H1 (cell line): ENCODE measurements at regions not wholly inside any gene's neighbourhood (a gene's known extent, or its start where the extent isn't known, plus 50 kb on each side); places are given as distances from the start of the nearest gene placed in this dataset.

Source experiments
- CTCF ChIA-PET: fragments of 300-600 bp; sonication (Branson Sonifier 250); formaldehyde crosslinking; loops from one replicate; lab custom pipeline; 2021; ENCODE audit not compliant: partially characterized antibody; lab: Charles Lee
- POLR2A ChIA-PET: fragments of 300-600 bp; sonication (Branson Sonifier 250); formaldehyde crosslinking; loops from one replicate; lab custom pipeline; 2021; ENCODE audit warnings: inconsistent platforms; ENCODE audit not compliant: partially characterized antibody; lab: Charles Lee
- DNase-seq, 2 experiments: peaks; one replicate each; pipeline versions ENCODE4 v3.0.0 to v3.0.0-alpha.2; 2010 to 2022; ENCODE audit warnings: low spot score in 2 of 2, low read depth in 1 of 2, mixed read lengths in 1 of 2
- FAIRE-seq: peaks from 2 replicates; lab custom pipeline; 2011; peaks lifted over from hg19 to GRCh38; lab: Jason Lieb, UNC
- H2AFZ ChIP-seq: 2 replicates; pipeline ENCODE4 v1.8.1; 2012; ENCODE audit warnings: low read length, inconsistent platforms
- H2AK5ac ChIP-seq: 2 replicates; pipeline ENCODE4 v1.6.1; 2013; ENCODE audit warnings: low read depth, low read length
- H2BK120ac ChIP-seq: replicated peaks from 2 replicates; pipeline ENCODE3; 2013; ENCODE audit warnings: low read depth, low read length, inconsistent platforms
- H2BK12ac ChIP-seq: 2 replicates; pipeline ENCODE4 v1.6.1; 2013; ENCODE audit warnings: low read depth, low read length
- H2BK15ac ChIP-seq: 2 replicates; pipeline ENCODE4 v1.6.1; 2013; ENCODE audit warnings: low read length
- H2BK20ac ChIP-seq: 2 replicates; pipeline ENCODE4 v1.6.1; 2013; ENCODE audit warnings: low read length
- H2BK5ac ChIP-seq: 2 replicates; pipeline ENCODE4 v1.6.1; 2013; ENCODE audit warnings: low read depth, low read length
- H3K14ac ChIP-seq: 2 replicates; pipeline ENCODE4 v1.6.1; 2013; ENCODE audit warnings: inconsistent platforms; ENCODE audit not compliant: insufficient read length
- H3K18ac ChIP-seq: 2 replicates; pipeline ENCODE4 v1.6.1; 2013; ENCODE audit warnings: low read length; ENCODE audit errors: extremely low read depth
- H3K23ac ChIP-seq: 2 replicates; pipeline ENCODE4 v1.6.1; 2013; ENCODE audit warnings: inconsistent platforms; ENCODE audit not compliant: insufficient read length
- H3K23me2 ChIP-seq: 2 replicates; pipeline ENCODE4 v1.6.1; 2013; ENCODE audit warnings: low read depth, low read length
- H3K27ac ChIP-seq: 2 replicates; pipeline ENCODE4 v1.6.1; 2011; ENCODE audit warnings: low read depth, low read length, inconsistent platforms
- H3K27me3 ChIP-seq, 4 experiments: replicated peaks in 1 of 4; 1 replicate in 1 of 4; 2 replicates in 3 of 4; pipeline versions ENCODE4 v1.6.1 to v1.8.1; 2011 to 2013; ENCODE audit warnings: low read length in 3 of 4, mild to moderate bottlenecking in 3 of 4, inconsistent platforms in 2 of 4, mixed read lengths in 2 of 4, moderate library complexity in 1 of 4; ENCODE audit not compliant: control insufficient read depth in 3 of 4, insufficient read depth in 3 of 4; ENCODE audit errors: extremely low read depth in 1 of 4
- H3K36me3 ChIP-seq, 4 experiments: 2 replicates each; pipeline versions ENCODE4 v1.6.1 to v1.8.1; 2011 to 2013; ENCODE audit warnings: mild to moderate bottlenecking in 4 of 4, low read length in 3 of 4, moderate library complexity in 2 of 4, control low read depth in 1 of 4, inconsistent platforms in 1 of 4; ENCODE audit not compliant: insufficient read depth in 4 of 4, control insufficient read depth in 2 of 4
- H3K4ac ChIP-seq: replicated peaks from 2 replicates; pipeline ENCODE3; 2013; ENCODE audit warnings: low read length, low read depth, mixed read lengths, inconsistent platforms; ENCODE audit not compliant: insufficient read length
- H3K4me1 ChIP-seq, 4 experiments: replicated peaks in 1 of 4; 1 replicate in 1 of 4; 2 replicates in 3 of 4; pipeline versions ENCODE4 v1.6.1 to v1.8.1; 2011 to 2013; ENCODE audit warnings: low read length in 3 of 4, inconsistent platforms in 2 of 4, mixed read lengths in 1 of 4; ENCODE audit not compliant: insufficient read depth in 4 of 4, control insufficient read depth in 3 of 4
- H3K4me2 ChIP-seq, 2 experiments: 2 replicates each; pipeline versions ENCODE4 v1.6.1 to v1.8.1; 2011 to 2013; ENCODE audit warnings: low read depth in 2 of 2, low read length in 2 of 2, control low read depth in 1 of 2, inconsistent platforms in 1 of 2, mild to moderate bottlenecking in 1 of 2; ENCODE audit not compliant: insufficient read depth in 1 of 2
- H3K4me3 ChIP-seq, 4 experiments: fragments of 200-600, 300-600 bp in 1 of 4; sonication (generic), shearing (Covaris generic), sonication (Bioruptor Twin) in 1 of 4; 2 replicates each; pipeline versions ENCODE4 v1.5.1 to v1.8.1; 2011 to 2016; ENCODE audit warnings: low read length in 4 of 4, low read depth in 3 of 4, control low read depth in 2 of 4, inconsistent platforms in 2 of 4, mild to moderate bottlenecking in 2 of 4, mixed read lengths in 1 of 4, moderate library complexity in 1 of 4; ENCODE audit not compliant: insufficient read depth in 2 of 4; ENCODE audit errors: extremely low read depth in 1 of 4
- H3K56ac ChIP-seq: replicated peaks from 2 replicates; pipeline ENCODE3; 2013; ENCODE audit warnings: low read depth, mild to moderate bottlenecking, mixed read lengths, low read length, inconsistent platforms; ENCODE audit not compliant: insufficient read length
- H3K79me1 ChIP-seq: 2 replicates; pipeline ENCODE4 v1.6.1; 2013; ENCODE audit warnings: low read depth, low read length, control low read depth
- H3K79me2 ChIP-seq, 2 experiments: 2 replicates each; pipeline versions ENCODE4 v1.6.1 to v1.8.1; 2012 to 2013; ENCODE audit warnings: low read length in 2 of 2, mild to moderate bottlenecking in 2 of 2, inconsistent platforms in 1 of 2; ENCODE audit not compliant: insufficient read depth in 2 of 2, control insufficient read depth in 1 of 2
- H3K9ac ChIP-seq, 4 experiments: replicated peaks in 1 of 4; 1 replicate in 1 of 4; 2 replicates in 3 of 4; pipeline versions ENCODE4 v1.6.1 to v1.8.1; 2011 to 2013; ENCODE audit warnings: low read depth in 3 of 4, low read length in 3 of 4, control low read depth in 2 of 4, mild to moderate bottlenecking in 2 of 4, moderate library complexity in 2 of 4, inconsistent platforms in 1 of 4; ENCODE audit errors: extremely low read depth in 1 of 4
- H3K9me3 ChIP-seq, 2 experiments: 2 replicates each; pipeline versions ENCODE4 v1.6.1 to v1.8.1; 2012 to 2013; ENCODE audit warnings: mild to moderate bottlenecking in 2 of 2, moderate library complexity in 2 of 2, control low read depth in 1 of 2, inconsistent platforms in 1 of 2, low read depth in 1 of 2, low read length in 1 of 2, mixed read lengths in 1 of 2; ENCODE audit not compliant: insufficient read depth in 2 of 2
- H4K20me1 ChIP-seq, 2 experiments: replicated peaks in 1 of 2; 2 replicates each; pipeline versions ENCODE3 to v1.8.1; 2011 to 2013; ENCODE audit warnings: inconsistent platforms in 2 of 2, low read length in 2 of 2, mild to moderate bottlenecking in 1 of 2; ENCODE audit not compliant: insufficient read depth in 2 of 2, control insufficient read depth in 1 of 2
- H4K5ac ChIP-seq: 2 replicates; pipeline ENCODE4 v1.6.1; 2013; ENCODE audit warnings: low read length, low read depth, mixed read lengths, inconsistent platforms; ENCODE audit not compliant: insufficient read length
- H4K8ac ChIP-seq: 2 replicates; pipeline ENCODE4 v1.8.0; 2013; ENCODE audit warnings: mild to moderate bottlenecking, moderate library complexity, low read length, inconsistent platforms; ENCODE audit not compliant: insufficient read depth; ENCODE audit errors: extremely low read depth
- H4K91ac ChIP-seq: replicated peaks from 2 replicates; pipeline ENCODE3; 2013; ENCODE audit warnings: low read length, mixed read lengths, inconsistent platforms; ENCODE audit not compliant: insufficient read length
- BCL11A ChIP-seq, 2 experiments: IDR thresholded peaks; one replicate each; pipeline ENCODE4 v1.6.1; 2011; ENCODE audit warnings: low read depth in 2 of 2, low read length in 2 of 2, mild to moderate bottlenecking in 2 of 2
- CBX5 ChIP-seq: fragments of 300-800, 300-1000 bp; sonication (generic); IDR thresholded peaks from 2 replicates; pipeline ENCODE4 v1.7.1; 2016; ENCODE audit warnings: antibody characterized with exemption, low read length, low read depth
- CBX8 ChIP-seq: fragments of 300-800, 300-1000 bp; sonication (generic); IDR thresholded peaks from 2 replicates; pipeline ENCODE4 v1.7.1; 2016; ENCODE audit warnings: low read depth, low read length, borderline replicate concordance
- E2F6 ChIP-seq: IDR thresholded peaks from 2 replicates; pipeline ENCODE4 v1.6.1; 2012; ENCODE audit warnings: inconsistent platforms
- EGR1 ChIP-seq: IDR thresholded peaks from 2 replicates; pipeline ENCODE4 v1.6.1; 2011; ENCODE audit warnings: low read depth, low read length, borderline replicate concordance
- EZH2 ChIP-seq: fragments of 200-600 bp; sonication (generic); IDR thresholded peaks from 2 replicates; pipeline ENCODE4 v1.7.1; 2012; ENCODE audit warnings: low read depth, mild to moderate bottlenecking, moderate library complexity, low read length, inconsistent platforms; ENCODE audit not compliant: severe bottlenecking
- JUND ChIP-seq: IDR thresholded peaks from 2 replicates; pipeline ENCODE4 v1.6.1; 2011; ENCODE audit warnings: mild to moderate bottlenecking, improper control_type of control experiment, low read length
- KDM1A ChIP-seq: fragments of 200-600, 300-600 bp; sonication (generic); IDR thresholded peaks from 2 replicates; pipeline ENCODE4 v1.7.1; 2016; ENCODE audit warnings: mild to moderate bottlenecking, low read length, borderline replicate concordance
- POLR2AphosphoS5 ChIP-seq: IDR thresholded peaks from 2 replicates; pipeline ENCODE4 v1.6.1; 2011; ENCODE audit warnings: low read depth, low read length
- RNF2 ChIP-seq: fragments of 200-900, 300-1000 bp; sonication (generic); IDR thresholded peaks from 2 replicates; pipeline ENCODE4 v1.7.1; 2016; ENCODE audit warnings: borderline replicate concordance, low read depth, mild to moderate bottlenecking, antibody characterized with exemption, low read length; ENCODE audit not compliant: poor library complexity, severe bottlenecking; ENCODE audit errors: missing control alignments
- SP2 ChIP-seq: IDR thresholded peaks from 2 replicates; pipeline ENCODE4 v1.6.1; 2012; ENCODE audit warnings: mild to moderate bottlenecking, low read length, inconsistent platforms
- YY1 ChIP-seq: IDR thresholded peaks from 2 replicates; pipeline ENCODE4 v1.6.1; 2011; ENCODE audit warnings: low read depth, mild to moderate bottlenecking, low read length
- WGBS, 2 experiments: shearing (Covaris generic) in 1 of 2; methylation state at CpG; one replicate each; pipeline versions ENCODE4 v1.1.6 to v1.1.7; 2013 to 2015; ENCODE audit warnings: low lambda C conversion rate in 2 of 2, mixed read lengths in 2 of 2, inconsistent platforms in 1 of 2, low coverage in 1 of 2, missing lambda C conversion rate in 1 of 2; ENCODE audit not compliant: insufficient replicate concordance in 2 of 2, insufficient coverage in 1 of 2, insufficient read length in 1 of 2; ENCODE audit errors: extremely low coverage in 1 of 2, missing lambda C conversion rate in 1 of 2; 5-methylcytosine and 5-hydroxymethylcytosine counted together
- TF ChIP-seq, protein P1 (sequence below): IDR thresholded peaks from 2 replicates; pipeline ENCODE4 v1.6.1; 2012; ENCODE audit warnings: low read length, inconsistent platforms

GRCh38 chr4:22047793-22048192 is 99.2 kb upstream of the KCNIP4 start:
- no peak overlapping the region for H3K4me3 ChIP-seq
- no peak overlapping the region for H3K18ac ChIP-seq
- DNase-seq: no peak
- no peak overlapping the region for H2AK5ac ChIP-seq
- no peak for TF ChIP-seq EZH2
- TF ChIP-seq JUND: no peak
- TF ChIP-seq YY1: no peak
- no peak for TF ChIP-seq CBX8
- TF ChIP-seq BCL11A (IDR thresholded peaks at IDR 0.05; ENCODE audit: low read depth in 2 of 2, low read length in 2 of 2): no peak
- no peak for TF ChIP-seq E2F6
- no peak for TF ChIP-seq CBX5
- TF ChIP-seq, protein P1, sequence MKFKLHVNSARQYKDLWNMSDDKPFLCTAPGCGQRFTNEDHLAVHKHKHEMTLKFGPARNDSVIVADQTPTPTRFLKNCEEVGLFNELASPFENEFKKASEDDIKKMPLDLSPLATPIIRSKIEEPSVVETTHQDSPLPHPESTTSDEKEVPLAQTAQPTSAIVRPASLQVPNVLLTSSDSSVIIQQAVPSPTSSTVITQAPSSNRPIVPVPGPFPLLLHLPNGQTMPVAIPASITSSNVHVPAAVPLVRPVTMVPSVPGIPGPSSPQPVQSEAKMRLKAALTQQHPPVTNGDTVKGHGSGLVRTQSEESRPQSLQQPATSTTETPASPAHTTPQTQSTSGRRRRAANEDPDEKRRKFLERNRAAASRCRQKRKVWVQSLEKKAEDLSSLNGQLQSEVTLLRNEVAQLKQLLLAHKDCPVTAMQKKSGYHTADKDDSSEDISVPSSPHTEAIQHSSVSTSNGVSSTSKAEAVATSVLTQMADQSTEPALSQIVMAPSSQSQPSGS: no peak
- no peak for TF ChIP-seq KDM1A
- no peak for TF ChIP-seq EGR1
- TF ChIP-seq RNF2: no peak
- TF ChIP-seq POLR2AphosphoS5: no peak
- TF ChIP-seq SP2: no peak
- POLR2A ChIA-PET: no interaction called here
- H2BK120ac ChIP-seq: no peak overlapping the region
- H3K9me3 ChIP-seq: no peaks in the 10 kb centered on the region
- no peak overlapping the region for H3K14ac ChIP-seq
- no peak overlapping the region for H3K4ac ChIP-seq
- no peak overlapping the region for H3K27ac ChIP-seq
- H2BK12ac ChIP-seq: no peak overlapping the region
- no peaks in the 10 kb centered on the region for H3K27me3 ChIP-seq
- H4K5ac ChIP-seq: no peak overlapping the region
- no peaks in the 10 kb centered on the region for H3K79me2 ChIP-seq
- H2AFZ ChIP-seq: no peak overlapping the region
- H3K23ac ChIP-seq: no peak overlapping the region
- H3K4me2 ChIP-seq: no peak overlapping the region
- no peaks in the 10 kb centered on the region for H4K20me1 ChIP-seq
- FAIRE-seq: no peak
- no peaks in the 10 kb centered on the region for H3K36me3 ChIP-seq
- H2BK20ac ChIP-seq: no peak overlapping the region
- no peaks in the 10 kb centered on the region for H3K4me1 ChIP-seq
- no peaks in the 10 kb centered on the region for H3K23me2 ChIP-seq
- CTCF ChIA-PET: interaction anchor here (1.2 kb wide), 1 partner anchor 11 kb away, joined by 3 read pairs; no protein-coding TSS in a partner anchor
- H3K79me1 ChIP-seq: no peaks in the 10 kb centered on the region; the same call in 1 of the 2 replicates
- H2BK5ac ChIP-seq: no peak overlapping the region
- H3K56ac ChIP-seq: no peak overlapping the region
- H2BK15ac ChIP-seq: no peak overlapping the region
- H4K8ac ChIP-seq: no peak overlapping the region
- WGBS, 2 experiments: 88% methylated on average over 12 of the region's 12 CpGs; no CpG with 5 or more reads in 1 of the 2 experiments
- no peak overlapping the region for H3K9ac ChIP-seq
- H4K91ac ChIP-seq: no peak overlapping the region
